ENCODE measurements at regions not wholly inside any gene's neighbourhood (a gene's known extent, or its start where the extent isn't known, plus 50 kb on each side); places are given as distances from the start of the nearest gene placed in this dataset.

DNA sequence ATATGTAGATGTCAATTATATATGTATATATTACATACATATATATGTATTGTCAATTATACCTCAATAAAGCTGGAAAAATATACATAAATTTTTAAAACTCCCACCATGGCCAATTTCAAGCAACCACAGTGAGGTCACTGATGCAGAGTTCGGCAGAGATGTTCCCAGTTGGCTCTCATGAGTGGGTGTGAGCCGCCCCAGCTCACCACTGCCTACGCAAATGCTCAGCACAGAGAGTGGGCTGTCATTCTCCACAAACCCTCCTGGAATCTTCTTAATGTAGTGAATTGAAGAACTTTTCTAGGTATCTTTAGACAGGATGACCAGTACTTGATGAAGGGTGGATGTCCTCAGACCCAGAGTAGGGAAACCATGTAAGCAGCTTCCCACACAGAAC lies 96.6 kb upstream of the TMEM45B start:
- DNase-seq, result no peak
- intact Hi-C loops (cut with DNase I), result no loop called here
- Histone ChIP-seq H3K27me3 (no peaks in the 10 kb centered on the region), H3K4me3 (no peak overlapping the region), H3K27ac (no peak overlapping the region), H3K4me1 (no peaks in the 10 kb centered on the region), H3K36me3 (replicated peaks in 1 of 2; ENCODE audit: insufficient read depth in 1 of 2, low read depth in 2 of 2) (no peaks in the 10 kb centered on the region), H3K9me3 (no peaks in the 10 kb centered on the region)
- 69 to 92% methylated on average over 3 of the region's 3 CpGs for WGBS, 2 donors
- no peak for ATAC-seq
- TF ChIP-seq, protein P1, sequence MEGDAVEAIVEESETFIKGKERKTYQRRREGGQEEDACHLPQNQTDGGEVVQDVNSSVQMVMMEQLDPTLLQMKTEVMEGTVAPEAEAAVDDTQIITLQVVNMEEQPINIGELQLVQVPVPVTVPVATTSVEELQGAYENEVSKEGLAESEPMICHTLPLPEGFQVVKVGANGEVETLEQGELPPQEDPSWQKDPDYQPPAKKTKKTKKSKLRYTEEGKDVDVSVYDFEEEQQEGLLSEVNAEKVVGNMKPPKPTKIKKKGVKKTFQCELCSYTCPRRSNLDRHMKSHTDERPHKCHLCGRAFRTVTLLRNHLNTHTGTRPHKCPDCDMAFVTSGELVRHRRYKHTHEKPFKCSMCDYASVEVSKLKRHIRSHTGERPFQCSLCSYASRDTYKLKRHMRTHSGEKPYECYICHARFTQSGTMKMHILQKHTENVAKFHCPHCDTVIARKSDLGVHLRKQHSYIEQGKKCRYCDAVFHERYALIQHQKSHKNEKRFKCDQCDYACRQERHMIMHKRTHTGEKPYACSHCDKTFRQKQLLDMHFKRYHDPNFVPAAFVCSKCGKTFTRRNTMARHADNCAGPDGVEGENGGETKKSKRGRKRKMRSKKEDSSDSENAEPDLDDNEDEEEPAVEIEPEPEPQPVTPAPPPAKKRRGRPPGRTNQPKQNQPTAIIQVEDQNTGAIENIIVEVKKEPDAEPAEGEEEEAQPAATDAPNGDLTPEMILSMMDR (IDR thresholded peaks at IDR 0.05), result no peak
- no peak for TF ChIP-seq POLR2A (IDR thresholded peaks at IDR 0.05)

DNA sequence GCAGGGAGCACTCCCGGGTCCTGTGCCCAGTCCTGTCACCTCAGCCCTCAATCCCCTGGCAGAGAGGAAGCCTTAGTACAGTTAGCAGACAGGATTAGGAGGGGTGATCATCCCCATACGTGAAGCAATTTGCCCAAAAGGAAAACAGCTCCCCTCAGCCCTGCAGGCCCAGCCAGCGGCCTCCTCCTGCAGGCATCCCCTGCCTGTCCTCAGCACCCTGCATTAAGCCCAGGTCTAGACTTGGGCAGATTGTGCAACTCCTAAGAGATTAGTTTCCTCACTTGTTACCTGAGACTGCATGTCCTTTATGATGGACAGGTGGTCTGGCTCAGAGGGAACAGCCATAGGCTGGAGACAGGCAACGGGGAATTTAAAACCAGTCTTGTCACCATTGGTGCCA lies 95.5 kb upstream of the TMEM45B start:
- H3K27me3 ChIP-seq, result no peaks in the 10 kb centered on the region
- no peaks in the 10 kb centered on the region for H3K4me1 ChIP-seq
- H3K36me3 ChIP-seq (replicated peaks in 1 of 2; ENCODE audit: insufficient read depth in 1 of 2, low read depth in 2 of 2), result no peaks in the 10 kb centered on the region
- DNase-seq (no peak), ATAC-seq (no peak)
- H3K4me3 ChIP-seq, result no peak overlapping the region
- intact Hi-C loops (cut with DNase I), result no loop called here
- H3K9me3 ChIP-seq, result no peaks in the 10 kb centered on the region
- 68 to 90% methylated on average over 3 to 4 of the region's 4 CpGs for WGBS, 2 donors
- TF ChIP-seq, protein P1 (IDR thresholded peaks at IDR 0.05), result no peak
- TF ChIP-seq POLR2A (IDR thresholded peaks at IDR 0.05), result no peak
- no peak overlapping the region for H3K27ac ChIP-seq

DNA sequence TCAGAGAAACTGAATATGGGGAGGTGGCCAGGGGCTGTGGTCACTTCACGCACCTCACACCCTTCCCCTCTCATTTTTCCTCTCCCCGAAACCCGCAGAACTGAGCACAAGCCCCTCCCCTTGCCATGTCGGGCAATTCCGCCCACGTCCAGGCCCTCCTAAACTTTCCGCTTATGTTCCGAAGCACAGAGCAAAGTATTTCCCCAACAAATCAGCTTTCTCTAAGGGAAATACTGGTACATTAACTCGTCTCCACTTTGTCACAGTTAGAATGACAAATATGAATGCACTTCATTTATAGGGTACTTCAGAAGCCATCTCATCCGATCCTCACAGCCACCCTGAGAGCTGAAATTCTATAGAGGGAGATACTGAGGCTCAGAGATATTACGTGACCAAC lies 94.7 kb upstream of the TMEM45B start:
- intact Hi-C loops (cut with DNase I), result no loop called here
- TF ChIP-seq, protein P1 (IDR thresholded peaks at IDR 0.05), result no peak
- TF ChIP-seq POLR2A (IDR thresholded peaks at IDR 0.05), result no peak
- no peak for DNase-seq
- Histone ChIP-seq H3K9me3 (no peaks in the 10 kb centered on the region), H3K27ac (no peak overlapping the region), H3K27me3 (no peaks in the 10 kb centered on the region), H3K4me1 (no peaks in the 10 kb centered on the region), H3K36me3 (replicated peaks in 1 of 2; ENCODE audit: insufficient read depth in 1 of 2, low read depth in 2 of 2) (no peaks in the 10 kb centered on the region), H3K4me3 (no peak overlapping the region)
- ATAC-seq, result no peak
- 76 to 78% methylated on average over 11 of the region's 11 CpGs for WGBS, 2 donors

DNA sequence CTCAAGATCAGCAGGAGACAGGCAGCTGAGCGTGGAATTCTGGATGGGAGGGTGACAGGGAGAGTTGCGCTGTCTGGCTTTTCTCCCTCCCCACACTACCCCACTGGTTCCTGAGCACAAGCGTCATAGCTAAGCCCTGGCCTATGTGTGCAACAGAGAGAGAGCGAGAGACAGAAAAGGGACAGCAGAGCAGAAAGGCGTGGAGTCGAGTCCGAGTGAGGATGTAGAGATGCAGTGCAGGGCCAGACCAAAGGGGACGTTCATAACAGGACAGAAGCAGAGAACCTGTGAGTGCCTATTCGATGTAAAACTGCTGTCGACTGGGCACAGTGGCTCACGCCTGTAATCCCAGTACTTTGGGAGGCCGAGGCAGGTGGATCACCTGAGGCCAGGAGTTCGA lies 94.0 kb upstream of the TMEM45B start:
- no peak for ATAC-seq
- no peak for DNase-seq
- Histone ChIP-seq H3K36me3 (replicated peaks in 1 of 2; ENCODE audit: insufficient read depth in 1 of 2, low read depth in 2 of 2) (no peaks in the 10 kb centered on the region), H3K27me3 (no peaks in the 10 kb centered on the region), H3K4me1 (no peaks in the 10 kb centered on the region), H3K4me3 (no peak overlapping the region), H3K9me3 (no peaks in the 10 kb centered on the region), H3K27ac (no peak overlapping the region)
- 58 to 64% methylated on average over 13 of the region's 13 CpGs for WGBS, 2 donors
- intact Hi-C loops (cut with DNase I), result no loop called here
- TF ChIP-seq, protein P1 (IDR thresholded peaks at IDR 0.05), result no peak
- TF ChIP-seq POLR2A (IDR thresholded peaks at IDR 0.05), result no peak

DNA sequence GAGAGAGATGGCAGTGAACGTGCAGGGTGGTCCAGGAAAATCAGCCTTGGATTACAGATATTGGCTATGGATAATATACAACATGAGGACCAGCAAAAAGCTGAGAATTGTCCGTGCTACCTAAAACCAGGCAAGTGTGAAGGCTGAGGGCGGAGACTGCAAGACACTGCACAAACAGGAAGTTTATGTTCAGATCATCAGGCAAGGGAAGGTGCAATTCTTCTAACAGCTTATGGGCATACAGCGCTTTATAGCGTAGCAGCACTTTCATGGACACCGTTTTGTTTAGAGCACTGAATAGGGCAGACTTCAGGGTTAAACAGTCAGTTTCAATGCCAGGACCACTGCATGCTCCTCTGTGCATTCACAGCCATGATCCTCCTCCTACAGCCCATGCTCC lies 93.1 kb upstream of the TMEM45B start:
- TF ChIP-seq, protein P1 (IDR thresholded peaks at IDR 0.05), result no peak
- TF ChIP-seq POLR2A (IDR thresholded peaks at IDR 0.05), result no peak
- H3K36me3 ChIP-seq (replicated peaks in 1 of 2; ENCODE audit: insufficient read depth in 1 of 2, low read depth in 2 of 2), result no peaks in the 10 kb centered on the region
- H3K9me3 ChIP-seq, result no peaks in the 10 kb centered on the region
- intact Hi-C loops (cut with DNase I), result no loop called here
- no peak overlapping the region for H3K4me3 ChIP-seq
- ATAC-seq (no peak), DNase-seq (no peak)
- no peak overlapping the region for H3K27ac ChIP-seq
- no peaks in the 10 kb centered on the region for H3K4me1 ChIP-seq
- 67 to 70% methylated on average over 6 of the region's 6 CpGs for WGBS, 2 donors
- no peaks in the 10 kb centered on the region for H3K27me3 ChIP-seq
